ENCODE measurements at regions not wholly inside any gene's neighbourhood (a gene's known extent, or its start where the extent isn't known, plus 50 kb on each side); places are given as distances from the start of the nearest gene placed in this dataset.

GRCh38 chr11:86746514-86746913 is 53.8 kb upstream of the PRSS23 start:
- no peak for ATAC-seq
- TF ChIP-seq ZC3H10 (CRISPR knock-in tag; IDR thresholded peaks at IDR 0.05) (no peak), ZFP3 (CRISPR knock-in tag; IDR thresholded peaks at IDR 0.05) (no peak), GLIS3 (CRISPR knock-in tag; IDR thresholded peaks at IDR 0.05) (no peak), ZFP30 (CRISPR knock-in tag; IDR thresholded peaks at IDR 0.05) (no peak), CSDC2 (CRISPR knock-in tag; IDR thresholded peaks at IDR 0.05) (no peak), TOX (CRISPR knock-in tag; IDR thresholded peaks at IDR 0.05; ENCODE audit: borderline replicate concordance) (no peak), ESRRG (CRISPR knock-in tag; IDR thresholded peaks at IDR 0.05) (no peak), ZNF8 (CRISPR knock-in tag; IDR thresholded peaks at IDR 0.05) (no peak), TCF4 (CRISPR knock-in tag; IDR thresholded peaks at IDR 0.05; ENCODE audit: borderline replicate concordance) (peak; percentile 87; the same call in 1 of the 2 replicates), ZNF565 (CRISPR knock-in tag; conservative IDR thresholded peaks at IDR 0.05; ENCODE audit: low read depth) (no peak), POU6F1 (CRISPR knock-in tag; IDR thresholded peaks at IDR 0.05; ENCODE audit: borderline replicate concordance, low read depth) (no peak), ARNTL (CRISPR knock-in tag; IDR thresholded peaks at IDR 0.05; ENCODE audit: borderline replicate concordance, low read depth) (no peak), BACH2 (CRISPR knock-in tag; IDR thresholded peaks at IDR 0.05; ENCODE audit: borderline replicate concordance) (no peak), SNAI2 (CRISPR knock-in tag; IDR thresholded peaks at IDR 0.05) (no peak), ZNF70 (CRISPR knock-in tag; IDR thresholded peaks at IDR 0.05) (no peak), TSHZ2 (CRISPR knock-in tag; IDR thresholded peaks at IDR 0.05) (peak; percentile 78; the same call in 1 of the 2 replicates), ISL1 (CRISPR knock-in tag; IDR thresholded peaks at IDR 0.05) (peak; percentile 76), RARB (CRISPR knock-in tag; IDR thresholded peaks at IDR 0.05) (no peak), OSR1 (CRISPR knock-in tag; IDR thresholded peaks at IDR 0.05) (no peak), PPARA (CRISPR knock-in tag; IDR thresholded peaks at IDR 0.05; ENCODE audit: borderline replicate concordance) (no peak)
- TF ChIP-seq, protein P1, sequence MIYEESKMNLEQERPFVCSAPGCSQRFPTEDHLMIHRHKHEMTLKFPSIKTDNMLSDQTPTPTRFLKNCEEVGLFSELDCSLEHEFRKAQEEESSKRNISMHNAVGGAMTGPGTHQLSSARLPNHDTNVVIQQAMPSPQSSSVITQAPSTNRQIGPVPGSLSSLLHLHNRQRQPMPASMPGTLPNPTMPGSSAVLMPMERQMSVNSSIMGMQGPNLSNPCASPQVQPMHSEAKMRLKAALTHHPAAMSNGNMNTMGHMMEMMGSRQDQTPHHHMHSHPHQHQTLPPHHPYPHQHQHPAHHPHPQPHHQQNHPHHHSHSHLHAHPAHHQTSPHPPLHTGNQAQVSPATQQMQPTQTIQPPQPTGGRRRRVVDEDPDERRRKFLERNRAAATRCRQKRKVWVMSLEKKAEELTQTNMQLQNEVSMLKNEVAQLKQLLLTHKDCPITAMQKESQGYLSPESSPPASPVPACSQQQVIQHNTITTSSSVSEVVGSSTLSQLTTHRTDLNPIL (CRISPR knock-in tag; IDR thresholded peaks at IDR 0.05; ENCODE audit: low read depth): no peak
- TF ChIP-seq, protein P2, sequence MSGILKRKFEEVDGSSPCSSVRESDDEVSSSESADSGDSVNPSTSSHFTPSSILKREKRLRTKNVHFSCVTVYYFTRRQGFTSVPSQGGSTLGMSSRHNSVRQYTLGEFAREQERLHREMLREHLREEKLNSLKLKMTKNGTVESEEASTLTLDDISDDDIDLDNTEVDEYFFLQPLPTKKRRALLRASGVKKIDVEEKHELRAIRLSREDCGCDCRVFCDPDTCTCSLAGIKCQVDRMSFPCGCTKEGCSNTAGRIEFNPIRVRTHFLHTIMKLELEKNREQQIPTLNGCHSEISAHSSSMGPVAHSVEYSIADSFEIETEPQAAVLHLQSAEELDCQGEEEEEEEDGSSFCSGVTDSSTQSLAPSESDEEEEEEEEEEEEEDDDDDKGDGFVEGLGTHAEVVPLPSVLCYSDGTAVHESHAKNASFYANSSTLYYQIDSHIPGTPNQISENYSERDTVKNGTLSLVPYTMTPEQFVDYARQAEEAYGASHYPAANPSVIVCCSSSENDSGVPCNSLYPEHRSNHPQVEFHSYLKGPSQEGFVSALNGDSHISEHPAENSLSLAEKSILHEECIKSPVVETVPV (CRISPR knock-in tag; IDR thresholded peaks at IDR 0.05): 0 out of 2 replicates have a peak, but pooled peaks have one; percentile 37
- TF ChIP-seq, protein P3, sequence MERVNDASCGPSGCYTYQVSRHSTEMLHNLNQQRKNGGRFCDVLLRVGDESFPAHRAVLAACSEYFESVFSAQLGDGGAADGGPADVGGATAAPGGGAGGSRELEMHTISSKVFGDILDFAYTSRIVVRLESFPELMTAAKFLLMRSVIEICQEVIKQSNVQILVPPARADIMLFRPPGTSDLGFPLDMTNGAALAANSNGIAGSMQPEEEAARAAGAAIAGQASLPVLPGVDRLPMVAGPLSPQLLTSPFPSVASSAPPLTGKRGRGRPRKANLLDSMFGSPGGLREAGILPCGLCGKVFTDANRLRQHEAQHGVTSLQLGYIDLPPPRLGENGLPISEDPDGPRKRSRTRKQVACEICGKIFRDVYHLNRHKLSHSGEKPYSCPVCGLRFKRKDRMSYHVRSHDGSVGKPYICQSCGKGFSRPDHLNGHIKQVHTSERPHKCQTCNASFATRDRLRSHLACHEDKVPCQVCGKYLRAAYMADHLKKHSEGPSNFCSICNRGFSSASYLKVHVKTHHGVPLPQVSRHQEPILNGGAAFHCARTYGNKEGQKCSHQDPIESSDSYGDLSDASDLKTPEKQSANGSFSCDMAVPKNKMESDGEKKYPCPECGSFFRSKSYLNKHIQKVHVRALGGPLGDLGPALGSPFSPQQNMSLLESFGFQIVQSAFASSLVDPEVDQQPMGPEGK (CRISPR knock-in tag; IDR thresholded peaks at IDR 0.05; ENCODE audit: borderline replicate concordance): no peak

DNA sequence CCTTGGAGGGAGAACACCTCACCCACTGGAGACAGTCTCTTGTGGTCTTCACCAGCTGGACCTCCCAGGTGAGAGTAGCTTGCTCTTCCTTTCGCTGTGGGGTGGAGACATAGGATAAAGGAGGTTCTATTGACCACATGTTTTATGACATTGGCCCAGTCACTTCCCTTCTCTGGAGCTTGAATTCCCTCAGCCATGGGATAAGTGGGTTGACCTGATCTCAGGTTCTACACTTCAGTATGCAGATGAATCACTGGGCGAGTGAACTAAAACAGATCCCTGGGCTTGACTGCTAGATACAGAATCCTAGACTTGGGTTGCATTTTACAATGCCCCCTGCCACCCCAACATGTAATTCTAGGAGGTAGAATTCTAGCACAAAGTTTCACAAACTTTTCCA is 54.8 kb upstream of the PRSS23 start:
- no peak for ATAC-seq
- TF ChIP-seq ZFP30 (CRISPR knock-in tag; IDR thresholded peaks at IDR 0.05) (no peak), ISL1 (CRISPR knock-in tag; IDR thresholded peaks at IDR 0.05) (no peak), POU6F1 (CRISPR knock-in tag; IDR thresholded peaks at IDR 0.05; ENCODE audit: borderline replicate concordance, low read depth) (no peak), TOX (CRISPR knock-in tag; IDR thresholded peaks at IDR 0.05; ENCODE audit: borderline replicate concordance) (no peak), SNAI2 (CRISPR knock-in tag; IDR thresholded peaks at IDR 0.05) (no peak), PPARA (CRISPR knock-in tag; IDR thresholded peaks at IDR 0.05; ENCODE audit: borderline replicate concordance) (no peak), ZC3H10 (CRISPR knock-in tag; IDR thresholded peaks at IDR 0.05) (no peak), ARNTL (CRISPR knock-in tag; IDR thresholded peaks at IDR 0.05; ENCODE audit: borderline replicate concordance, low read depth) (no peak), ZFP3 (CRISPR knock-in tag; IDR thresholded peaks at IDR 0.05) (no peak)
- TF ChIP-seq, protein P2 (CRISPR knock-in tag; IDR thresholded peaks at IDR 0.05): no peak
- TF ChIP-seq, protein P3 (CRISPR knock-in tag; IDR thresholded peaks at IDR 0.05; ENCODE audit: borderline replicate concordance): no peak
